ENCODE measurements at regions not wholly inside any gene's neighbourhood (a gene's known extent, or its start where the extent isn't known, plus 50 kb on each side); places are given as distances from the start of the nearest gene placed in this dataset.

DNA sequence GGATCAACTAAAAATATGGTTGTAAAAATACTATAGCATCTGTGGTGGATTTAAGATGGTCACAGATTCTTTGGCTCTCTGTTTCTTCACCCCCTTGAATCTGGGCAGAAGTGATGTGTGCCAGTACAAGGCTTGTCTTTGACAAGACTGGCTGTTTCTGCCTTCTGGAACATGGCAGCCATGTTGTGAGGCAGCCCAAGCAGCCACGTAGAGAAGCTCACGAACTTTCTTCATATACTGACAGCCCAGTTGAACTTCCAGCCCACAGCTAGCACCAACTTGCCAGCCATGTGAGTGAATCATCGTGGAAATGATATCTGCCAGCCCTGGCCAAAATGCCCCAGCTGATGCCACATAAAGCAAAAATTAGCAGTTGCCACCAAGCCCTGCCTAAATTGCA lies 110.8 kb downstream of the BOD1 start:
- H3K27me3 ChIP-seq (ENCODE audit: control insufficient read depth in 2 of 2, insufficient read depth in 2 of 2, low read length in 2 of 2) = peaks cover 0 to 9% of the 10 kb centered on the region in 2 donors
- no peaks in the 10 kb centered on the region for H3K36me3 ChIP-seq (replicated peaks in 1 of 2; ENCODE audit: control insufficient read depth in 1 of 2, insufficient read depth in 2 of 2, low read length in 2 of 2)
- H3K27ac ChIP-seq (ENCODE audit: low read depth in 1 of 2, low read length in 2 of 2) = no peak overlapping the region
- Mint-ChIP-seq H3K36me3 (no peaks in the 10 kb centered on the region), H3K4me1 (no peaks in the 10 kb centered on the region), H3K27ac (no peak overlapping the region), H3K9me3 (peaks cover 0 to 16% (median 9%) of the 10 kb centered on the region in 7 donors), H3K4me3 (no peak overlapping the region), H3K27me3 (ENCODE audit: low read depth in 3 of 3) (peaks cover 4 to 9% (median 6%) of the 10 kb centered on the region in 3 donors)
- peaks cover 7 to 13% of the 10 kb centered on the region in 2 donors for H3K9me3 ChIP-seq (replicated peaks in 1 of 2; ENCODE audit: control insufficient read depth in 1 of 2, insufficient read depth in 1 of 2, low read length in 2 of 2)
- H3K4me3 ChIP-seq (replicated peaks in 1 of 3; ENCODE audit: low read depth in 2 of 3, low read length in 3 of 3) = no peak overlapping the region
- no peak overlapping the region for H3K4me2 ChIP-seq (replicated peaks; ENCODE audit: extremely low read depth, low read length, poor library complexity, severe bottlenecking)
- no peaks in the 10 kb centered on the region for H3K4me1 ChIP-seq (ENCODE audit: control insufficient read depth in 1 of 2, insufficient read depth in 2 of 2, low read length in 2 of 2)
- DNase-seq = no peak
- no peak overlapping the region for H2AFZ ChIP-seq (ENCODE audit: insufficient read depth, low read depth, low read length, poor library complexity, severe bottlenecking)
- H3K79me2 ChIP-seq (ENCODE audit: insufficient read depth, low read length) = no peaks in the 10 kb centered on the region
- no peaks in the 10 kb centered on the region for H4K20me1 ChIP-seq (ENCODE audit: insufficient read depth, low read length)
- TF ChIP-seq, protein P1, sequence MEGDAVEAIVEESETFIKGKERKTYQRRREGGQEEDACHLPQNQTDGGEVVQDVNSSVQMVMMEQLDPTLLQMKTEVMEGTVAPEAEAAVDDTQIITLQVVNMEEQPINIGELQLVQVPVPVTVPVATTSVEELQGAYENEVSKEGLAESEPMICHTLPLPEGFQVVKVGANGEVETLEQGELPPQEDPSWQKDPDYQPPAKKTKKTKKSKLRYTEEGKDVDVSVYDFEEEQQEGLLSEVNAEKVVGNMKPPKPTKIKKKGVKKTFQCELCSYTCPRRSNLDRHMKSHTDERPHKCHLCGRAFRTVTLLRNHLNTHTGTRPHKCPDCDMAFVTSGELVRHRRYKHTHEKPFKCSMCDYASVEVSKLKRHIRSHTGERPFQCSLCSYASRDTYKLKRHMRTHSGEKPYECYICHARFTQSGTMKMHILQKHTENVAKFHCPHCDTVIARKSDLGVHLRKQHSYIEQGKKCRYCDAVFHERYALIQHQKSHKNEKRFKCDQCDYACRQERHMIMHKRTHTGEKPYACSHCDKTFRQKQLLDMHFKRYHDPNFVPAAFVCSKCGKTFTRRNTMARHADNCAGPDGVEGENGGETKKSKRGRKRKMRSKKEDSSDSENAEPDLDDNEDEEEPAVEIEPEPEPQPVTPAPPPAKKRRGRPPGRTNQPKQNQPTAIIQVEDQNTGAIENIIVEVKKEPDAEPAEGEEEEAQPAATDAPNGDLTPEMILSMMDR (IDR thresholded peaks at IDR 0.05) = no peak
- no CpG with 5 or more reads among the region's 3 CpGs for WGBS (ENCODE audit: insufficient coverage)
- intact Hi-C loops (cut with micrococcal nuclease) = no loop called here
- no peak overlapping the region for H3K9ac ChIP-seq (ENCODE audit: insufficient read depth, low read length, poor library complexity, severe bottlenecking)

DNA sequence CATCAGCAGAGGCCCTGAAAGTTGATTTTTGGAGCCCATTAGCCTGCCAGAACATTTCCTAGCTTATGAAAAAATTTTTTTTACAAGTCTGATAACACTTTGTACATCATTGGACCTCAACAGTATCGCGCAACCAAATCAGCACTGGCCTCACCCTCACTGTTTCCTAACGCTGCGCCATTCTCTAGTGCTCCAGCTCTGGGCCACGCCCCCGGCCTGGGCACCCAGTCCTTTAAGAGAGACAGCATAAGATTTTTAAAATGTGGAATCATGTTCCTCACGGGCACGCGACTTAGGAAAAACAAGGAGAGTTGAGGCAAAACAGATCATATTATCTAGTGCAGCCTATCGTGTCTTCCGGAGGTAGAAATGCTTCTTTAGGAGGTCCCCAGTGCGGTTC lies 114.5 kb downstream of the BOD1 start:
- H3K4me3 Mint-ChIP-seq = no peak overlapping the region
- WGBS (ENCODE audit: insufficient coverage) = 98% methylated on average over 5 of the region's 12 CpGs
- H3K9me3 Mint-ChIP-seq = peaks cover 0 to 14% (median 11%) of the 10 kb centered on the region in 7 donors
- no peaks in the 10 kb centered on the region for H3K36me3 Mint-ChIP-seq
- Histone ChIP-seq H3K36me3 (replicated peaks in 1 of 2; ENCODE audit: control insufficient read depth in 1 of 2, insufficient read depth in 2 of 2, low read length in 2 of 2) (no peaks in the 10 kb centered on the region), H3K9ac (ENCODE audit: insufficient read depth, low read length, poor library complexity, severe bottlenecking) (no peak overlapping the region), H3K9me3 (replicated peaks in 1 of 2; ENCODE audit: control insufficient read depth in 1 of 2, insufficient read depth in 1 of 2, low read length in 2 of 2) (peaks cover 7 to 13% of the 10 kb centered on the region in 2 donors), H3K79me2 (ENCODE audit: insufficient read depth, low read length) (no peaks in the 10 kb centered on the region), H3K27ac (ENCODE audit: low read depth in 1 of 2, low read length in 2 of 2) (no peak overlapping the region), H3K4me2 (replicated peaks; ENCODE audit: extremely low read depth, low read length, poor library complexity, severe bottlenecking) (no peak overlapping the region), H3K4me1 (ENCODE audit: control insufficient read depth in 1 of 2, insufficient read depth in 2 of 2, low read length in 2 of 2) (no peaks in the 10 kb centered on the region), H3K27me3 (ENCODE audit: control insufficient read depth in 2 of 2, insufficient read depth in 2 of 2, low read length in 2 of 2) (peaks cover 0 to 5% of the 10 kb centered on the region in 2 donors), H3K4me3 (replicated peaks in 1 of 3; ENCODE audit: low read depth in 2 of 3, low read length in 3 of 3) (no peak overlapping the region), H2AFZ (ENCODE audit: insufficient read depth, low read depth, low read length, poor library complexity, severe bottlenecking) (no peak overlapping the region), H4K20me1 (ENCODE audit: insufficient read depth, low read length) (no peaks in the 10 kb centered on the region)
- TF ChIP-seq, protein P1 (IDR thresholded peaks at IDR 0.05) = no peak
- no peak overlapping the region for H3K27ac Mint-ChIP-seq
- H3K4me1 Mint-ChIP-seq = no peaks in the 10 kb centered on the region
- H3K27me3 Mint-ChIP-seq (ENCODE audit: low read depth in 3 of 3) = peaks cover 2 to 9% (median 3%) of the 10 kb centered on the region in 3 donors
- intact Hi-C loops (cut with micrococcal nuclease) = no loop called here
- no peak for DNase-seq
